Lung (tissue), 11 donors: ENCODE measurements at regions not wholly inside any gene's neighbourhood (a gene's known extent, or its start where the extent isn't known, plus 50 kb on each side); places are given as distances from the start of the nearest gene placed in this dataset.

Source experiments
- ATAC-seq: fragments of 200-7000 bp; cut with Tn5 transposase; one replicate; pipeline ENCODE4 v1.9.1; 2020; ENCODE audit warnings: moderate number of reproducible peaks; ENCODE audit not compliant: insufficient read depth, low FRiP score
- DNase-seq, 3 donors: peaks; one replicate each; pipeline ENCODE4 v3.0.0-alpha.2; 2013 to 2017
- H3K27ac ChIP-seq, 2 donors: one replicate each; pipeline ENCODE4 v1.5.1; 2013; ENCODE audit warnings: mild to moderate bottlenecking in 2 of 2, moderate library complexity in 2 of 2, control low read depth in 1 of 2, inconsistent platforms in 1 of 2, low read depth in 1 of 2, low read length in 1 of 2
- H3K27me3 ChIP-seq, 3 donors: one replicate each; pipeline ENCODE4 v1.5.1; 2013; ENCODE audit warnings: low read length in 2 of 3; ENCODE audit not compliant: control insufficient read depth in 3 of 3, insufficient read depth in 3 of 3
- H3K36me3 ChIP-seq, 4 donors: one replicate each; pipeline ENCODE4 v1.5.1; 2013; ENCODE audit warnings: low read length in 4 of 4, mild to moderate bottlenecking in 1 of 4, moderate library complexity in 1 of 4; ENCODE audit not compliant: control insufficient read depth in 4 of 4, insufficient read depth in 4 of 4
- H3K4me1 ChIP-seq, 5 donors: one replicate each; pipeline ENCODE4 v1.5.1; 2013; ENCODE audit warnings: low read length in 5 of 5, mild to moderate bottlenecking in 2 of 5, moderate library complexity in 1 of 5; ENCODE audit not compliant: control insufficient read depth in 5 of 5, insufficient read depth in 5 of 5
- H3K4me3 ChIP-seq: one replicate; pipeline ENCODE4 v1.5.1; 2013; ENCODE audit warnings: mild to moderate bottlenecking, control low read depth, moderate library complexity
- H3K9ac ChIP-seq, 2 donors: one replicate each; pipeline ENCODE4 v1.5.1; 2013; ENCODE audit warnings: low read length in 2 of 2, control low read depth in 1 of 2; ENCODE audit not compliant: insufficient read depth in 1 of 2
- H3K9me3 ChIP-seq, 4 donors: one replicate each; pipeline ENCODE4 v1.5.1; 2013; ENCODE audit warnings: low read length in 3 of 4, mild to moderate bottlenecking in 1 of 4, moderate library complexity in 1 of 4; ENCODE audit not compliant: control insufficient read depth in 4 of 4, insufficient read depth in 3 of 4
- CTCF ChIP-seq: IDR thresholded peaks from 2 replicates; pipeline ENCODE4 v1.5.1; 2012; ENCODE audit warnings: mild to moderate bottlenecking; ENCODE audit errors: control extremely low read depth, extremely low read depth
- WGBS, 2 donors: extraction: QIAGEN DNeasy Blood & Tissue Kit; methylation state at CpG; one replicate each; pipeline ENCODE4 v1.1.7; 2013; 5-methylcytosine and 5-hydroxymethylcytosine counted together
- donor health status: control.
- donor health status: control.
- donor health status: Bipolar disorder and iron deficiency.
- donor health status: healthy.
- donor health status: DM: yes; HTN: yes; CAD: no.

- Histone ChIP-seq H3K4me1 (no peaks in the 10 kb centered on the region), H3K9me3 (peaks cover 0 to 2% (median 0%) of the 10 kb centered on the region in 4 donors), H3K27me3 (no peaks in the 10 kb centered on the region), H3K27ac (no peak overlapping the region), H3K36me3 (no peaks in the 10 kb centered on the region), H3K9ac (no peak overlapping the region), H3K4me3 (no peak overlapping the region)
- DNase-seq (no peak), ATAC-seq (no peak)
- 72 to 73% methylated on average over 9 of the region's 9 CpGs for WGBS, 2 donors
- no peak for TF ChIP-seq CTCF
Measured at GRCh38 chr5:4339949-4340348, 744.3 kb downstream of the IRX1 start.

GRCh38 chr5:4345850-4346249 is 750.2 kb downstream of the IRX1 start:
- H3K27me3 ChIP-seq = no peaks in the 10 kb centered on the region
- 55 to 65% methylated on average over 1 of the region's 1 CpG for WGBS, 2 donors
- TF ChIP-seq CTCF = no peak
- no peak for ATAC-seq
- H3K4me3 ChIP-seq = no peak overlapping the region
- no peak overlapping the region for H3K9ac ChIP-seq
- no peak overlapping the region for H3K27ac ChIP-seq
- H3K4me1 ChIP-seq = no peaks in the 10 kb centered on the region
- H3K36me3 ChIP-seq = no peaks in the 10 kb centered on the region
- no peak for DNase-seq
- H3K9me3 ChIP-seq = peaks cover 0 to 6% (median 0%) of the 10 kb centered on the region in 4 donors

GRCh38 chr5:4348423-4348822 is 752.8 kb downstream of the IRX1 start:
- no peak overlapping the region for H3K27ac ChIP-seq
- 92% methylated on average over 3 of the region's 3 CpGs for WGBS, 2 donors
- no peak for ATAC-seq
- no peak overlapping the region for H3K9ac ChIP-seq
- H3K27me3 ChIP-seq = no peaks in the 10 kb centered on the region
- no peak for DNase-seq
- TF ChIP-seq CTCF = no peak
- H3K36me3 ChIP-seq = no peaks in the 10 kb centered on the region
- H3K9me3 ChIP-seq = peaks cover 0 to 8% (median 0%) of the 10 kb centered on the region in 4 donors
- H3K4me1 ChIP-seq = no peaks in the 10 kb centered on the region
- H3K4me3 ChIP-seq = no peak overlapping the region

- H3K9ac ChIP-seq = no peak overlapping the region
- DNase-seq (no peak), ATAC-seq (no peak)
- H3K27me3 ChIP-seq = no peaks in the 10 kb centered on the region
- H3K27ac ChIP-seq = no peak overlapping the region
- no peaks in the 10 kb centered on the region for H3K36me3 ChIP-seq
- TF ChIP-seq CTCF = no peak
- H3K4me3 ChIP-seq = no peak overlapping the region
- 77 to 78% methylated on average over 3 of the region's 3 CpGs for WGBS, 2 donors
- peaks cover 0 to 9% (median 0%) of the 10 kb centered on the region in 4 donors for H3K9me3 ChIP-seq
- no peaks in the 10 kb centered on the region for H3K4me1 ChIP-seq
Measured at GRCh38 chr5:4348919-4349318, 753.3 kb downstream of the IRX1 start.
